ENCODE measurements at regions not wholly inside any gene's neighbourhood (a gene's known extent, or its start where the extent isn't known, plus 50 kb on each side); places are given as distances from the start of the nearest gene placed in this dataset.

- no peak for TF ChIP-seq CTCF (conservative IDR thresholded peaks at IDR 0.05)
- TF ChIP-seq ZFX (IDR thresholded peaks at IDR 0.05) = no peak
Observed at GRCh38 chr18:4987452-4988405, 209.3 kb downstream of the AKAIN1 start.

Measured in C4-2B (cell line).